PC-3 (cell line): ENCODE measurements at regions not wholly inside any gene's neighbourhood (a gene's known extent, or its start where the extent isn't known, plus 50 kb on each side); places are given as distances from the start of the nearest gene placed in this dataset.

Experiments
- EZH2 ChIP-seq: fragments of 300-600 bp; sonication (generic); IDR thresholded peaks from one replicate; pipeline ENCODE4 v1.6.1; 2017; ENCODE audit warnings: antibody characterized with exemption, mild to moderate bottlenecking, low read length; ENCODE audit not compliant: unreplicated experiment
- TF ChIP-seq, protein P1 (sequence below): fragments of 300-600 bp; sonication (generic); conservative IDR thresholded peaks from 2 replicates; pipeline ENCODE4 v1.5.1; 2017; ENCODE audit warnings: antibody characterized with exemption, low read depth, mild to moderate bottlenecking, low read length

DNA sequence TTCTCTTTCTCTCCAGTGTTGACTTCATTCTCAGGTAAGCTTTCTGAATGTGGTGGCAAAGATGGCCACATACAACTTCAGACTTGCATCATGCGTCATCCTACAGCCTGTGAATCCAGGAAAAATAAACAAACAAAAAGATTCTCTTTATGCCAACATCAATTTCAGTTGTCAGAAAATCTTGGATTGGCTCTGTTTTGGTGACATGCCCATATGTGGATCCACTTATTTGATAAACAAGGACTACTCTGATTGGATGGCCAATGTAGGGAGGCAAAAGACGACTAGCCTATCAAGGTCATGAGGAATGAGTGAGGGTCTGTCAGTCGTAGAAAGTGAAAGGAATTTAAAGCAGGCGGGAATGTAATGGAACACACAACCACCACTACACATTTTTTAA is 866.6 kb downstream of the USP25 start:
- TF ChIP-seq EZH2: no peak
- TF ChIP-seq, protein P1, sequence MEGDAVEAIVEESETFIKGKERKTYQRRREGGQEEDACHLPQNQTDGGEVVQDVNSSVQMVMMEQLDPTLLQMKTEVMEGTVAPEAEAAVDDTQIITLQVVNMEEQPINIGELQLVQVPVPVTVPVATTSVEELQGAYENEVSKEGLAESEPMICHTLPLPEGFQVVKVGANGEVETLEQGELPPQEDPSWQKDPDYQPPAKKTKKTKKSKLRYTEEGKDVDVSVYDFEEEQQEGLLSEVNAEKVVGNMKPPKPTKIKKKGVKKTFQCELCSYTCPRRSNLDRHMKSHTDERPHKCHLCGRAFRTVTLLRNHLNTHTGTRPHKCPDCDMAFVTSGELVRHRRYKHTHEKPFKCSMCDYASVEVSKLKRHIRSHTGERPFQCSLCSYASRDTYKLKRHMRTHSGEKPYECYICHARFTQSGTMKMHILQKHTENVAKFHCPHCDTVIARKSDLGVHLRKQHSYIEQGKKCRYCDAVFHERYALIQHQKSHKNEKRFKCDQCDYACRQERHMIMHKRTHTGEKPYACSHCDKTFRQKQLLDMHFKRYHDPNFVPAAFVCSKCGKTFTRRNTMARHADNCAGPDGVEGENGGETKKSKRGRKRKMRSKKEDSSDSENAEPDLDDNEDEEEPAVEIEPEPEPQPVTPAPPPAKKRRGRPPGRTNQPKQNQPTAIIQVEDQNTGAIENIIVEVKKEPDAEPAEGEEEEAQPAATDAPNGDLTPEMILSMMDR: no peak
